Liver (tissue), 3 donors: ENCODE measurements at regions not wholly inside any gene's neighbourhood (a gene's known extent, or its start where the extent isn't known, plus 50 kb on each side); places are given as distances from the start of the nearest gene placed in this dataset.

ENCODE experiments used
- ATF3 ChIP-seq: IDR thresholded peaks from 2 replicates; pipeline ENCODE4 v1.6.1; 2016; ENCODE audit warnings: antibody characterized with exemption
- EGR1 ChIP-seq, 2 donors: IDR thresholded peaks; 2 replicates each; pipeline ENCODE4 v1.6.1; 2016 to 2018; ENCODE audit warnings: antibody characterized with exemption in 2 of 2, low read depth in 2 of 2
- GABPA ChIP-seq, 2 donors: IDR thresholded peaks in 1 of 2; conservative IDR thresholded peaks in 1 of 2; 2 replicates each; pipeline ENCODE4 v1.6.1; 2016; ENCODE audit warnings: antibody characterized with exemption in 2 of 2, mild to moderate bottlenecking in 1 of 2, moderate library complexity in 1 of 2
- JUND ChIP-seq, 2 donors: IDR thresholded peaks; 2 replicates each; pipeline ENCODE4 v1.6.1; 2016; ENCODE audit warnings: antibody characterized with exemption in 2 of 2
- RAD21 ChIP-seq, 2 donors: IDR thresholded peaks; 2 replicates each; pipeline ENCODE4 v1.6.1; 2016; ENCODE audit warnings: antibody characterized with exemption in 2 of 2, mild to moderate bottlenecking in 2 of 2
- SP1 ChIP-seq: IDR thresholded peaks from 2 replicates; pipeline ENCODE4 v1.6.1; 2018; ENCODE audit warnings: antibody characterized with exemption, mild to moderate bottlenecking
- TAF1 ChIP-seq: conservative IDR thresholded peaks from 2 replicates; pipeline ENCODE4 v1.6.1; 2016; ENCODE audit warnings: antibody characterized with exemption, mild to moderate bottlenecking
- YY1 ChIP-seq: IDR thresholded peaks from 2 replicates; pipeline ENCODE4 v1.6.1; 2016; ENCODE audit warnings: antibody characterized with exemption, mild to moderate bottlenecking
- ZBTB33 ChIP-seq: IDR thresholded peaks from 2 replicates; pipeline ENCODE4 v1.6.1; 2016; ENCODE audit warnings: antibody characterized with exemption
- TF ChIP-seq, protein P1 (sequence below): fragments of 150-350 bp; IDR thresholded peaks from 2 replicates; pipeline ENCODE4 v1.5.1; 2017; ENCODE audit warnings: improper control_type of control experiment, low read depth, low read length; ENCODE audit not compliant: missing input control
- TF ChIP-seq, protein P2 (sequence below): IDR thresholded peaks from 2 replicates; pipeline ENCODE4 v1.6.1; 2016; ENCODE audit warnings: antibody characterized with exemption
- TF ChIP-seq, protein P3 (sequence below): IDR thresholded peaks from 2 replicates; pipeline ENCODE4 v1.6.1; 2016; ENCODE audit warnings: antibody characterized with exemption, mild to moderate bottlenecking
- donor health status: healthy.
- donor health status: healthy.

DNA sequence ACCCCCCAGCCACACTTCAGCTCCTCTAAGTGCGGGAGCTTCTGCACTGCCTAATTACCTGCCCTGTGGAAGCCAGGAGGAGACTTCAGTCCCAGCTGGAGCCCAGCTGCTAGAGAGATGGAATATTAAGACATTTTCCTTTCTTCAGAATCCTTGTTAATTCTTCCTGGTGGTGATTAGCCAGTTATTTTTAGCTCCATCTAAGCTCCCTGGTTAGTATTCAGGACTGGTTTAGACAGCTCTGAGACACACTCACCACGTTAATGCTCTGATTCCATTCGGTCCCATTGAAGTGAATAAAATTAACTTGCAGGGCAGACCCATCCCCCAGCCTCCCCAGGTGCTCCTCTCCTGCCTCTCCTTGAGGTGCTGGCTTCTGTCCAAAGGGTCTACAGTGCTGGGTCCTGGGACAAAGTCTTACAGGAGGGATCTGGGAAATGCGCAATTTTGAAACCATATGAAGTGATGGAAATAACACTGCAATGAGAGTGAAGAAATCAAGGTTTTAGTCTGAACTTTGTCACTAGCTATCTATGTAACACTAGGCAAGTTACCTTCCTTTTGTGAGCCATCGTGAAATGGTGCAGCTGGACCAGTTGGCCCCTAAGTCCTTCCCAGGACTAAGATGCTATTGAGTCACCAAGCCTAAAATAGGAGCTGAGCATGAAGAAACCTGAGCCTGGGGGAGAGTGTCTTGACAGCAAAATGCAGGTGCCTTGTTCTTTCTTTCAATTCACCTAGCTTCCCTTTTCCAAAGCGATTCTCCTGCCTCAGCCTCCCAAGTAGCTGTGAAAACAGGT lies 117.4 kb upstream of the ATP1A1 start:
- TF ChIP-seq, protein P1, sequence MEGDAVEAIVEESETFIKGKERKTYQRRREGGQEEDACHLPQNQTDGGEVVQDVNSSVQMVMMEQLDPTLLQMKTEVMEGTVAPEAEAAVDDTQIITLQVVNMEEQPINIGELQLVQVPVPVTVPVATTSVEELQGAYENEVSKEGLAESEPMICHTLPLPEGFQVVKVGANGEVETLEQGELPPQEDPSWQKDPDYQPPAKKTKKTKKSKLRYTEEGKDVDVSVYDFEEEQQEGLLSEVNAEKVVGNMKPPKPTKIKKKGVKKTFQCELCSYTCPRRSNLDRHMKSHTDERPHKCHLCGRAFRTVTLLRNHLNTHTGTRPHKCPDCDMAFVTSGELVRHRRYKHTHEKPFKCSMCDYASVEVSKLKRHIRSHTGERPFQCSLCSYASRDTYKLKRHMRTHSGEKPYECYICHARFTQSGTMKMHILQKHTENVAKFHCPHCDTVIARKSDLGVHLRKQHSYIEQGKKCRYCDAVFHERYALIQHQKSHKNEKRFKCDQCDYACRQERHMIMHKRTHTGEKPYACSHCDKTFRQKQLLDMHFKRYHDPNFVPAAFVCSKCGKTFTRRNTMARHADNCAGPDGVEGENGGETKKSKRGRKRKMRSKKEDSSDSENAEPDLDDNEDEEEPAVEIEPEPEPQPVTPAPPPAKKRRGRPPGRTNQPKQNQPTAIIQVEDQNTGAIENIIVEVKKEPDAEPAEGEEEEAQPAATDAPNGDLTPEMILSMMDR = no peak
- no peak for TF ChIP-seq ZBTB33
- TF ChIP-seq, protein P2, sequence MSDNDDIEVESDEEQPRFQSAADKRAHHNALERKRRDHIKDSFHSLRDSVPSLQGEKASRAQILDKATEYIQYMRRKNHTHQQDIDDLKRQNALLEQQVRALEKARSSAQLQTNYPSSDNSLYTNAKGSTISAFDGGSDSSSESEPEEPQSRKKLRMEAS = no peak
- TF ChIP-seq TAF1 = no peak
- TF ChIP-seq GABPA (IDR thresholded peaks at IDR 0.05 in 1 of 2, conservative IDR thresholded peaks at IDR 0.05 in 1 of 2) = no peak
- TF ChIP-seq YY1 = no peak
- TF ChIP-seq JUND (IDR thresholded peaks at IDR 0.05) = no peak
- no peak for TF ChIP-seq ATF3
- TF ChIP-seq RAD21 (IDR thresholded peaks at IDR 0.05) = no peak
- TF ChIP-seq, protein P3, sequence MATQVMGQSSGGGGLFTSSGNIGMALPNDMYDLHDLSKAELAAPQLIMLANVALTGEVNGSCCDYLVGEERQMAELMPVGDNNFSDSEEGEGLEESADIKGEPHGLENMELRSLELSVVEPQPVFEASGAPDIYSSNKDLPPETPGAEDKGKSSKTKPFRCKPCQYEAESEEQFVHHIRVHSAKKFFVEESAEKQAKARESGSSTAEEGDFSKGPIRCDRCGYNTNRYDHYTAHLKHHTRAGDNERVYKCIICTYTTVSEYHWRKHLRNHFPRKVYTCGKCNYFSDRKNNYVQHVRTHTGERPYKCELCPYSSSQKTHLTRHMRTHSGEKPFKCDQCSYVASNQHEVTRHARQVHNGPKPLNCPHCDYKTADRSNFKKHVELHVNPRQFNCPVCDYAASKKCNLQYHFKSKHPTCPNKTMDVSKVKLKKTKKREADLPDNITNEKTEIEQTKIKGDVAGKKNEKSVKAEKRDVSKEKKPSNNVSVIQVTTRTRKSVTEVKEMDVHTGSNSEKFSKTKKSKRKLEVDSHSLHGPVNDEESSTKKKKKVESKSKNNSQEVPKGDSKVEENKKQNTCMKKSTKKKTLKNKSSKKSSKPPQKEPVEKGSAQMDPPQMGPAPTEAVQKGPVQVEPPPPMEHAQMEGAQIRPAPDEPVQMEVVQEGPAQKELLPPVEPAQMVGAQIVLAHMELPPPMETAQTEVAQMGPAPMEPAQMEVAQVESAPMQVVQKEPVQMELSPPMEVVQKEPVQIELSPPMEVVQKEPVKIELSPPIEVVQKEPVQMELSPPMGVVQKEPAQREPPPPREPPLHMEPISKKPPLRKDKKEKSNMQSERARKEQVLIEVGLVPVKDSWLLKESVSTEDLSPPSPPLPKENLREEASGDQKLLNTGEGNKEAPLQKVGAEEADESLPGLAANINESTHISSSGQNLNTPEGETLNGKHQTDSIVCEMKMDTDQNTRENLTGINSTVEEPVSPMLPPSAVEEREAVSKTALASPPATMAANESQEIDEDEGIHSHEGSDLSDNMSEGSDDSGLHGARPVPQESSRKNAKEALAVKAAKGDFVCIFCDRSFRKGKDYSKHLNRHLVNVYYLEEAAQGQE = no peak
- TF ChIP-seq SP1 = no peak
- TF ChIP-seq EGR1 (IDR thresholded peaks at IDR 0.05; ENCODE audit: low read depth in 2 of 2) = no peak
